ENCODE measurements at regions not wholly inside any gene's neighbourhood (a gene's known extent, or its start where the extent isn't known, plus 50 kb on each side); places are given as distances from the start of the nearest gene placed in this dataset.
"Not testable (repeated sequence)": the region's sequence is repeated elsewhere in the genome, so short reads cannot be mapped to it uniquely, and the experiment has no call there.

DNA sequence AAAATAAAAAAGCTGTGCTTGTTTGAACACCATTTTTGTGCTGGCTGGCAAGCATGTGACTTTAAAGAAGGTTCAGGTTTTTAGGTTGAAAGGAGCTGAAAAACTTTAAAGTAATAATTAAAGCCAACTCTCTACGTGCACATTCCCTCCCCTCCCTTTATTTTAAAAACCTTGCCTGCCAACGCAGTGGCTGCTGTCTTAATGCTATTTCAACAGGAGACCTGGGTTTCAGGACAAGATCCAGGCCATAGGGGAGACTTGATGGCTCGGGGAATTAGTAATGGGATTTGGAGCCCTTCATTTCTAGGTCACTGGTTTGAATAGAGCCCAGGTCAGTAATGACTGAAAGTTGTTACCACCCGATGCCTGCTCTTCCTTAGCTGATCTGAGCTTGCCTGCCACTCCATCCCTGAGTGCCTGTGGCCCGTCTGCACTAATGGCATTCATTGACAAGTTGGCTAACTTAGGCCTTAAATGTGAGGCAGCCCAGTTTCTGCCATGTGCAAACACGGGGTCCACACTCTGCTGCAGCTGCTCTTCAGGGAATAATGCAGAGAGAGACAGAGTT, 1233.2 kb upstream of the ZEB2 start:
- no peak for DNase-seq

GRCh38 chr2:145752091-145752806, 1232.3 kb upstream of the ZEB2 start:
- peak; percentile 74 for DNase-seq

DNA sequence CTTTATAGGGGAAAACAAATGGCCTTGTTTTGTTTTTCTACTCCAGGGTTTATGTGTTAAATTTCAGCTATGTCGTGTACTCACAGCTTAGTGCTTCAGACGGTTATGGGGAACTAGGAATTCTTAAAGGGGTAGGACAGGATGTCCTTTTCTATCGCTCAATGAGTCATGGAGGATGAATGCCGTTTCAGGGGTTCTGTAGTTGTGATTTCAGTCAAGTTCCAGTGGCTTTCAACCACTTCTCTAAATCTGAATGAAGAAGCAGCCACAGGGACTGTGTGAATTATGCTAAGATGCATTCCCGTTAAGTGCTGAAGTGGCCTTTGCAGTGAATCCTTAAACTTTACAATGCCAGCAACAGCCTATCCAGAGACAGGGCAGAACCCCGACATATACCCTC, 1231.7 kb upstream of the ZEB2 start:
- peak; percentile 75 for DNase-seq

GRCh38 chr2:145751155-145751554, 1231.2 kb upstream of the ZEB2 start:
- no peak for DNase-seq

DNA sequence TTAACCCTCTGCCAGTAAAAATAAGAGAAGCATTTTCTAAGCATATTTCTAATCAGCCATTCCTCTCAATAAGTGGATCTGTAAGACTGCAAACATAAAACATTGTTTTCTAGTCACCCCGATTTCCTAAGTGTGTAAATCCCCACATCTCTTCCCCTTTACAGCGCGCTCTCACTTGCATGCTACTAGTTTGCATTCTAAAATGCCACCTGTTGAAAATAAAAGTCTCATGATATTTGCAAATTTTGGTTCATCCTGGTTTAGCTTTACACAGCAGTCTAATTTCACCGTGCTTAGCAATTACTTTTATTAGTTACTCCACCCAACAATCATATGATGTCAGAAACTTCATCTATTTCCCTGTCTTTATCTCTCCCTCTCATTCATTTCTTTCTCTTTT, 1230.7 kb upstream of the ZEB2 start:
- no peak for DNase-seq

DNA sequence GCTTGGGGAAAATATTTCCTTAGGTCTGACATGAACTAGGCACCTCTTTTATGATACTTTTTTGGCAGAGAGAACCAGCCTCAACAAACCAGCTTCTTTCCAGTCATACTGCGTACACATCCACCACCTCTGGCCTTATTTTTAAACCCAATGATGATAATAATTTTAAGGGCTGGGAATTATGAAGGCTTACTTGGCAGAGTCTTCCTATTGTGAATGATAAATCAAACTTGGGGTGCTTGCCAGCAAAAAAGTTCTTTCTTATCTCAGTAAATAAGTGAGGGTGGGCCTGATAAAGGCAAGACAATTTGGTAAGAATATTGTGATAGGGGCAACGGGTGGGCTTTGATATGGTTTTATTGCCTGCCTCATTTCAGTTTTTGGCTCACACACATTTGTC, 1230.2 kb upstream of the ZEB2 start:
- no peak for DNase-seq

- DNase-seq, result no peak
These were observed 1229.6 kb upstream of the ZEB2 start for GRCh38 chr2:145749556-145749955.

GRCh38 chr2:145748927-145749326, 1229.0 kb upstream of the ZEB2 start:
- no peak for DNase-seq

GRCh38 chr2:145747715-145748114, 1227.8 kb upstream of the ZEB2 start:
- no peak for DNase-seq

DNA sequence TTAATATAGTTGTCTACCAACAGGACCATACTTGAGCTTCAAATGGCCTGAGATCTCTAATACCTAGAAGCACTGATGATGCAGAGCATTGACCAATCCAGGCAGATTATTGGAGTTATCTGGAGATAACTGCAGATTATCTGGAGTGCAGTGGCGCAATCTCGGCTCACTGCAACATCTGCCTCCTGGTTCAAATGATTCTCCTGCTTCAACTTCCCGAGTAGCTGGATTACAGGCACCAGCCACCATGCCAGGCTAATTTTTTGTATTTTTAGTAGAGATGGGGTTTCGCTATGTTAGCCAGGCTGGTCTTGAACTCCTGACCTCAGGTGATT, 1225.4 kb upstream of the ZEB2 start:
- not testable (repeated sequence) for DNase-seq

DNA sequence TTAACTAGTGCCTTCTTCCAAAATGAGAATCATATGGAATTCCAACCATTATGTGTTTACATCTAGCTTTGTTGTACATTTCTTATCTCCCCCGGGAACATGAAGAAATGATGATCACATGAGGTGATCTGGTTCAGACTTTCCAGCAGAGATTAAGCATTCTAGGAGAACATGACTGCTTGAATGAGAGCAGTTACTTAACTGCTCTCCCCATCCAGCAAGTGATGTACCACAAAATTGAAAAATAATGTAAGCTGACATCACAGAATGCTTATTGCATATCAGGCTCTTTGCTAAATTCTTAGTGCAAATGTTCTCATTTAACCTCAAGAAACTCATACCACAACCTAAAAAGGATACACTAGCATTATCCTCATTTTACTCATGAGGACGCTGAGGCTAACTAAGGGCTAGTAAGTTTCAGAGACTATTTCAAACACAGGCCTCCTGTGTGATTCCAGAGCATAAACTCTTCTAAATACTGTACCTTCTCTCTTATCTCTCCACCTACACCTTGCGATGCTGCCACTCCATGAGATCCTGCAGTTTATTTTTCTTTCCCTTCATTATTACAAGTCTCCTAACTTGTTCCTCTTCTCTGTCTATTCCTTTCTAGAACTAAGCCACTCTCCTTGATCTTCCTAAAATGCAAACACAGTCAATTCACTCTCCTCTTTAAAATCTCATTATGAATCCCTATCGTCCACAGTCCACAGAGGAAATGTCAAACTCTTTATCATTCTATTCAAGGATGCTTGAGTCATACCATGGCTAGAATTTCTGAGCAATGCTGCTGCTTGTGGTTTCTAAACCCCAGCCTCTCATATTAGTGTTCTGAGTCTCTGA, 1224.8 kb upstream of the ZEB2 start:
- DNase-seq, result peak; percentile 96

DNA sequence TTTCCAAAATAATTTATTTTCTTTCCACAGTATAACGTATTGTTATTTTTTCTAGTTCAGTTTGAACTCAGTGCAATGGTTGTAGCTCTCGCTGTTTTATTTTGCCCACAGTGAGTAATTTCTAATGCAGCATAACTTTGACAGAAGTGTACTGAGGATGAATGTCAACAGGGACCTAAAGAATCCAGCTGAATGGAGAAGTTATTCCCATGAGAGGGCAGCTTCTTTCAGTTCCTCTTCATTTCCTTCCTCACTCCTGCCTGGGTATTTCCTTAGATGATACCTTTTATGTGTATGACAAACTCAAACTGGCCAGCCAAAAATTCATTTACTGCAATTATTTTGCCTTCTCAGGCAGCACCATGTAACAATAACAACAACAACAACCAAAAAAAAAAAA, 1223.1 kb upstream of the ZEB2 start:
- peak; percentile 30 for DNase-seq

- DNase-seq, result no peak
These were observed 1221.7 kb upstream of the ZEB2 start for GRCh38 chr2:145741636-145742035.

DNA sequence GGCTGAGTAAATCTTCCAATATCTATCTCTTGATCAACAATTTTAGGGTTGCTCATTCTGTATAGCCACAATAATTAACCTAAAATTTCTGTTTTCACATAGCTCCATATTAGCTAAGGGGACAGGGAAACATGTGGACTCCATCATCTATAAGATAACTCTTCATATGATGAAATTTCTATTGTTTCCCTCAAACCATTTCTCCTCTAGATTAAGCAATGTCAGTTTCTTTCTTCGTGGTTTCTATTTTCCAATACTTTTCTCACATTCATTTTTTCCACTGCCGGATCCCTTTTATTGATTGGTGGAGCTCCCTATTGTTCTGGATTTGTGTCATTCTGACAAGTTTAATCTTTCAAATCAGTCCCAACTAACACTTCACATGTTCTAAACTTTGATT, 1221.3 kb upstream of the ZEB2 start:
- DNase-seq, result no peak

- peak; percentile 54 for DNase-seq
These were observed 1220.4 kb upstream of the ZEB2 start for GRCh38 chr2:145740302-145740701.

DNA sequence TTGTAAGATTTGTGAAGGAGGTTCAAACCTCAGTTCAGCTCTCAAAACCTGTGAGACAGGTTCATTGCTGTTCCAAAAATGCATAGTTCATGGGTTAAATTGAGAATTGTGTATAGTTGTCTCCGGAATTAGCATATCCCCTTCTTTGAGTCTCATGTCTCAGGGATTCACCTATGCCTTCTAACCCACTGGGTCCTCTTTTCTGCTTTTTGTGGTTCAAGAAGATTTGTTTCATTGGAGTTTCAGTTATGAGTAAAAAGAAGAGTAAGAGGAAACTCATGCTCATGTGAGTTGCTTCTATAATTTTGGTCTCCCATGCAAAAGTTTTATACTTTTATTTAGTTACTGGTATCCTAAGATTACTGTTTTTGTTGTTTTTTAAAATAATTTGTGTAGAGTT, 1219.8 kb upstream of the ZEB2 start:
- no peak for DNase-seq

DNA sequence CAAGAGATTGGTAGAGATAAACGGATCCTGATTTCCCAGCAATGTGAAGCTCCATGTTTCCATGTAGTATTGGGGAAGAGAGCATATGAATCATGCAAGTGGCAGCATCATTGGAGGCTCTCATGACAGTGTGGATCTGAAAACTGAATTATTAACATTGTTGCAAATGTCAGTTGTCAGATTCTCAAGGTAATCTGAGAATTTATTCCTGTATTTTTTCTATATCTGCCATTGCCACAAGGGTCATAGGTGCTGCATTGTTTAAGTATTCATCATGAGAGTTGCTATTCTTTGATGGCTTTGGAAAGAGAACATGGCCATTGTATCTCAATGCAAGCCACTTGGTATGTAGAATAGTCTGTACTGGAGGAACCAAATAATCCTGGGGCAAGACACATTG, 1217.0 kb upstream of the ZEB2 start:
- DNase-seq, result peak; percentile 46

GRCh38 chr2:145731467-145731866, 1211.5 kb upstream of the ZEB2 start:
- DNase-seq, result no peak

DNA sequence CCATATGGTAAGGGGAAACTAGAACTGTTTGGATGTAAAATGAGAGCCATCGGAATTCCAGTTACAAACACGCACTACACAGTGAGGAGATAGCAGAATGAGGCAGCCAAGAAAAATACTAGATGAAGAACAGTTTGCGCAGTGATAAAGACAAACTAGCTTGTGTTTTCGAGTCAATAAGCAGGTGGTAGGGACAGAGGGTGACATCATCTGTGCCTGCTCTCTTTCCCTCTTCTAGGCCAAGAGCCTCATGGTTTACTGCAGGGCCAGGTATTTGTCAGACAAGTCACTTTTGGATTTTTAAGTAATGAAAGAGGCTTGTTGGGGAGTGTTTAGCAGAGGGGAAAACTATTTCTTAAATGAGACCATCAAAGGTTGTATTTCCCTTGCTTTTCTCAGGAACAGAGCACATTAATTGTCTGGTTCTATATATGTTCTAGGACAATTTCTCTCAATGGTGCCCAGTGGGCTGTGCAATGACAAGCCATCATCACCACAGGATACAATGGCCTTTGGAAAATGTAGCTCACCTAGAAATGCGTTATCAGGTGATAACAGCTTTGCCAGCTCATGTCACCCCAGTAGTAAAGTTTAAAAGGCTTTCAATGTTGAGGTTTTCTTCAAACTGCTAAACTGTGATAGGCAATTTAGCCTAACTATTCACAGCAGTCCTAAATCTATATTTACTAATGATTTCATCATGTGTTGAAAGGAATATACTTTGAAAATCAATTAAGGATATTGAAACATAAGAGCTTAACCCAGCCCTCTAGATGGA, 1210.3 kb upstream of the ZEB2 start:
- DNase-seq, result no peak

- DNase-seq, result no peak
These were observed 1209.6 kb upstream of the ZEB2 start for GRCh38 chr2:145729481-145729880.

- DNase-seq, result no peak
These were observed 1208.6 kb upstream of the ZEB2 start for GRCh38 chr2:145728511-145728910.

DNA sequence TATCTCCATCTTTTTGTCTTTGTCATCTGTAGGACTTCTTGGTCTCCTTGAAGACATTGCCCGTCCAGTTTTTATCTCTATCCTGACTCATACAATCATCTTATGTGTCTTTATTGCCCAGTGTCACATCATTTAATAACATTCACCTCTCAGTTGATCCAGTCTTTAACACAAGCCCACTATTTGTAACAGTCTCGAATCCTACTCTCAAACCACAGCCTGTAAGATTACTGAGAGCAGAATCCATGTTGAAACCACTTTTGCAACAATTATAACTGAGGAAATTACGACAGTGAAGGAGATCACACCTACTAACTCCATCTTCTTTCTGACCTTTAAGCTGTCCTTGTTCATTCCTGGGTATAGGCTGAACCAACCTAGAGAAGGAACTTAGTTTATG, 1206.0 kb upstream of the ZEB2 start:
- no peak for DNase-seq

DNA sequence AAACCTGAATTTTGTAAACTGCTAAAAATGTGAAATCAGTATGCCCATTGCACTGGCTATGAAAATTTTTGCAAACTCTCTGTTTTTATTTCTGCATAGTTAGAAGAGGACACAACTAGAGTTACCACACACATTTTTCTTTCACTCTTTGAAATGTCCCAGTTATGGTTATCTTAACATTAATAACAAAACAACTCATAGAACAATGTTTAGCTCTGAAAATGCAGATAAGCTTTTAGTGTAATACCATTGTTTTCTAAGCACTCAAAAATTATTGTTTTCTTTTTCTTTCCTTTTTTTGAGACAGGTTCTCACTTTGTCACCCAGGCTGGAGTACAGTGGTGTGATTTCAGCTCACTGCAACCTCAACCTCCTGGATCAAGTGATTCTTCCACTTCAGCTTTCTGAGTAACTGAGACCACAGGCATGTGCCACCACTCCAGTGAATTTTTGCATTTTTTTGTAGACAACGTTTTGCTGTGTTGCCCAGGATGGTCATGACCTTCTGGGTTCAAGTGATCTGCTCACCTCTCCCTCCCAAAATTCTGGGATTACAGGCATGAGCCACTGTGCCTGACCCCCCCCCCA, 1204.5 kb upstream of the ZEB2 start:
- peak; percentile 22 for DNase-seq

All from fibroblast of skin of right biceps (primary cell).